Keratinocyte (primary cell): ENCODE measurements at regions not wholly inside any gene's neighbourhood (a gene's known extent, or its start where the extent isn't known, plus 50 kb on each side); places are given as distances from the start of the nearest gene placed in this dataset.

ENCODE experiments used
- DNase-seq: peaks from one replicate; pipeline ENCODE4 v3.0.0-alpha.2; 2011; ENCODE audit warnings: low read depth, missing footprints, low spot score
- FAIRE-seq: peaks from 2 replicates; lab custom pipeline; 2011; peaks lifted over from hg19 to GRCh38; lab: Jason Lieb, UNC
- H2AFZ ChIP-seq: 2 replicates; pipeline ENCODE4 v1.6.0; 2012; ENCODE audit warnings: low read length, control low read depth, inconsistent platforms; ENCODE audit not compliant: control insufficient read depth
- H3K27ac ChIP-seq: 2 replicates; pipeline ENCODE4 v1.5.1; 2011; ENCODE audit warnings: low read length; ENCODE audit not compliant: control insufficient read depth, insufficient read depth
- H3K27me3 ChIP-seq: 3 replicates; pipeline ENCODE4 v1.6.0; 2011; ENCODE audit warnings: low read length; ENCODE audit not compliant: control insufficient read depth, insufficient read depth; ENCODE audit errors: extremely low read depth
- H3K36me3 ChIP-seq, 2 experiments: 2 replicates in 1 of 2; 3 replicates in 1 of 2; pipeline ENCODE4 v1.5.1; 2011; ENCODE audit warnings: low read length in 2 of 2, mild to moderate bottlenecking in 1 of 2; ENCODE audit not compliant: control insufficient read depth in 2 of 2, insufficient read depth in 2 of 2; ENCODE audit errors: extremely low read depth in 1 of 2
- H3K4me1 ChIP-seq: 3 replicates; pipeline ENCODE4 v1.5.1; 2011; ENCODE audit warnings: low read length; ENCODE audit not compliant: control insufficient read depth, insufficient read depth; ENCODE audit errors: extremely low read depth
- H3K4me2 ChIP-seq: 3 replicates; pipeline ENCODE4 v1.6.0; 2011; ENCODE audit warnings: low read depth, low read length; ENCODE audit not compliant: control insufficient read depth, insufficient read depth; ENCODE audit errors: extremely low read depth
- H3K4me3 ChIP-seq, 3 experiments: fragments of 200-600 bp in 1 of 3; sonication (generic) in 1 of 3; 2 replicates in 2 of 3; 3 replicates in 1 of 3; pipeline ENCODE4 v1.5.1; 2011 to 2016; ENCODE audit warnings: low read length in 3 of 3, mild to moderate bottlenecking in 3 of 3, control low read depth in 2 of 3, inconsistent platforms in 1 of 3, low read depth in 1 of 3, mixed read lengths in 1 of 3, mixed run types in 1 of 3, moderate library complexity in 1 of 3; ENCODE audit not compliant: control insufficient read depth in 2 of 3, insufficient read depth in 2 of 3; ENCODE audit errors: extremely low read depth in 1 of 3
- H3K79me2 ChIP-seq: 2 replicates; pipeline ENCODE4 v1.6.0; 2012; ENCODE audit warnings: low read length; ENCODE audit not compliant: control insufficient read depth, insufficient read depth
- H3K9ac ChIP-seq: 3 replicates; pipeline ENCODE4 v1.6.0; 2011; ENCODE audit warnings: low read length; ENCODE audit not compliant: control insufficient read depth, insufficient read depth; ENCODE audit errors: extremely low read depth
- H3K9me1 ChIP-seq: 3 replicates; pipeline ENCODE4 v1.6.0; 2011; ENCODE audit warnings: low read length; ENCODE audit not compliant: control insufficient read depth, insufficient read depth; ENCODE audit errors: extremely low read depth
- H3K9me3 ChIP-seq: 2 replicates; pipeline ENCODE4 v1.5.1; 2012; ENCODE audit warnings: low read depth, low read length; ENCODE audit not compliant: control insufficient read depth
- H4K20me1 ChIP-seq: 3 replicates; pipeline ENCODE4 v1.6.0; 2011; ENCODE audit warnings: low read length; ENCODE audit not compliant: control insufficient read depth, insufficient read depth; ENCODE audit errors: extremely low read depth
- EZH2 ChIP-seq: IDR thresholded peaks from one replicate; pipeline ENCODE4 v1.6.1; 2012; ENCODE audit warnings: inconsistent platforms, mild to moderate bottlenecking, low read length, moderate library complexity
- dilution Hi-C: fragments of 300-500 bp; cut with MboI; formaldehyde crosslinking; loops from one replicate; pipeline ENCODE4 v1.7.0; 2020; ENCODE audit warnings: low sequenced_read_pairs; ENCODE audit not compliant: extremely low pct_ligation_motif_present
- TF ChIP-seq, protein P1 (sequence below), 3 experiments: IDR thresholded peaks in 1 of 3; conservative IDR thresholded peaks in 1 of 3; optimal IDR thresholded peaks in 1 of 3; 2 replicates in 2 of 3; 3 replicates in 1 of 3; pipeline versions ENCODE3 to v1.5.1; 2011; ENCODE audit warnings: low read length in 3 of 3, mild to moderate bottlenecking in 3 of 3, moderate library complexity in 2 of 3, control low read depth in 1 of 3, inconsistent platforms in 1 of 3; ENCODE audit not compliant: insufficient read depth in 2 of 3; ENCODE audit errors: extremely low read depth in 1 of 3

DNA sequence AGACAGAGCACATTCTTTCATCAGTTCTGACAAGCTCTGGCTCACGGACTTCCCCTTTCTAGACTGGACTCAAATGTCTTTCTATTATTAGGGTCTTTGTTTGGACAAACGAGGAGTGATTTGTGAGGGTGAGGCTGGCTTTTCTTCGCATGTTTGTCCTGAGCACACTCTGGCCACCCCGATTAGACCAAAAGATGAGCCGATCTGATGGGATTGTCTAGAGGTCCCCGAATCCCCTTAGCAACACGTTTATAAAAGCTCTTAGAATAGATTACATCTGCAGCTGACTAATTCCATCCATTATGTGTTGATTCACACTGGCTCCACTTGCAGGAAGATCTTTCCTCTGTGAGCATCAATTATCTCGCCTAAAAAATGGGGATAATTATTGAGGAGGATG is 675.4 kb upstream of the AUTS2 start:
- Histone ChIP-seq H3K27me3 (no peaks in the 10 kb centered on the region), H3K36me3 (no peaks in the 10 kb centered on the region), H3K4me2 (no peak overlapping the region), H3K4me1 (no peaks in the 10 kb centered on the region), H3K4me3 (no peak overlapping the region), H4K20me1 (no peaks in the 10 kb centered on the region), H3K9me3 (peaks cover 2% of the 10 kb centered on the region), H3K27ac (no peak overlapping the region), H3K9ac (no peak overlapping the region), H3K79me2 (no peaks in the 10 kb centered on the region), H3K9me1 (no peaks in the 10 kb centered on the region), H2AFZ (no peak overlapping the region)
- DNase-seq = no peak
- TF ChIP-seq, protein P1, sequence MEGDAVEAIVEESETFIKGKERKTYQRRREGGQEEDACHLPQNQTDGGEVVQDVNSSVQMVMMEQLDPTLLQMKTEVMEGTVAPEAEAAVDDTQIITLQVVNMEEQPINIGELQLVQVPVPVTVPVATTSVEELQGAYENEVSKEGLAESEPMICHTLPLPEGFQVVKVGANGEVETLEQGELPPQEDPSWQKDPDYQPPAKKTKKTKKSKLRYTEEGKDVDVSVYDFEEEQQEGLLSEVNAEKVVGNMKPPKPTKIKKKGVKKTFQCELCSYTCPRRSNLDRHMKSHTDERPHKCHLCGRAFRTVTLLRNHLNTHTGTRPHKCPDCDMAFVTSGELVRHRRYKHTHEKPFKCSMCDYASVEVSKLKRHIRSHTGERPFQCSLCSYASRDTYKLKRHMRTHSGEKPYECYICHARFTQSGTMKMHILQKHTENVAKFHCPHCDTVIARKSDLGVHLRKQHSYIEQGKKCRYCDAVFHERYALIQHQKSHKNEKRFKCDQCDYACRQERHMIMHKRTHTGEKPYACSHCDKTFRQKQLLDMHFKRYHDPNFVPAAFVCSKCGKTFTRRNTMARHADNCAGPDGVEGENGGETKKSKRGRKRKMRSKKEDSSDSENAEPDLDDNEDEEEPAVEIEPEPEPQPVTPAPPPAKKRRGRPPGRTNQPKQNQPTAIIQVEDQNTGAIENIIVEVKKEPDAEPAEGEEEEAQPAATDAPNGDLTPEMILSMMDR (optimal IDR thresholded peaks at IDR 0.05 in 1 of 3, IDR thresholded peaks at IDR 0.05 in 1 of 3, conservative IDR thresholded peaks at IDR 0.05 in 1 of 3; ENCODE audit: extremely low read depth in 1 of 3, insufficient read depth in 2 of 3, low read length in 3 of 3) = no peak
- TF ChIP-seq EZH2 = no peak
- no peak for FAIRE-seq
- dilution Hi-C loops = no loop called here

DNA sequence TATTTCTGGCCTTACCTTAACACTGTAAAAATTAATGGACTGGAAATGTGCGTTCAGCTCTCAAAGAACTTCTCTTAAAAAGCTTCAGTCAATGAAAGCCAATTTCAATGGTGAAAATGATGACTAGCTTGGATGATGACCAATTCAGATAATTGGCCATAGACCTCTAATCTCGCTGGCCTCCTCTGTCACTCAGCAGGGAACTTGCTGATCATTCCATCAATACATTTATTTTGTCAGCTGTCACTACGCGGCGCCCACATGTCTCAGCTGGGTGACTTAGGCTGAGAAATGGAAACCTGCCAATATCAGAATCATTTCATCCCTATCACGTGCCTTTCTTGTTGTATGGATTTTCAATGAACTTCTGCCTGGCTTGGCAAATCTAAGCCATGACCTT is 673.0 kb upstream of the AUTS2 start:
- H3K79me2 ChIP-seq = no peaks in the 10 kb centered on the region
- no peak for FAIRE-seq
- no peaks in the 10 kb centered on the region for H3K9me3 ChIP-seq
- no peak overlapping the region for H3K4me3 ChIP-seq
- H3K9me1 ChIP-seq = no peaks in the 10 kb centered on the region
- H3K27me3 ChIP-seq = no peaks in the 10 kb centered on the region
- no peaks in the 10 kb centered on the region for H3K4me1 ChIP-seq
- no peak overlapping the region for H2AFZ ChIP-seq
- dilution Hi-C loops = no loop called here
- no peaks in the 10 kb centered on the region for H4K20me1 ChIP-seq
- no peak overlapping the region for H3K9ac ChIP-seq
- DNase-seq = no peak
- H3K27ac ChIP-seq = no peak overlapping the region
- H3K36me3 ChIP-seq = no peaks in the 10 kb centered on the region
- H3K4me2 ChIP-seq = no peak overlapping the region
- no peak for TF ChIP-seq EZH2
- TF ChIP-seq, protein P1 (optimal IDR thresholded peaks at IDR 0.05 in 1 of 3, IDR thresholded peaks at IDR 0.05 in 1 of 3, conservative IDR thresholded peaks at IDR 0.05 in 1 of 3; ENCODE audit: extremely low read depth in 1 of 3, insufficient read depth in 2 of 3, low read length in 3 of 3) = no peak
